ENCODE measurements at regions not wholly inside any gene's neighbourhood (a gene's known extent, or its start where the extent isn't known, plus 50 kb on each side); places are given as distances from the start of the nearest gene placed in this dataset.
"Not testable (repeated sequence)": the region's sequence is repeated elsewhere in the genome, so short reads cannot be mapped to it uniquely, and the experiment has no call there.

DNA sequence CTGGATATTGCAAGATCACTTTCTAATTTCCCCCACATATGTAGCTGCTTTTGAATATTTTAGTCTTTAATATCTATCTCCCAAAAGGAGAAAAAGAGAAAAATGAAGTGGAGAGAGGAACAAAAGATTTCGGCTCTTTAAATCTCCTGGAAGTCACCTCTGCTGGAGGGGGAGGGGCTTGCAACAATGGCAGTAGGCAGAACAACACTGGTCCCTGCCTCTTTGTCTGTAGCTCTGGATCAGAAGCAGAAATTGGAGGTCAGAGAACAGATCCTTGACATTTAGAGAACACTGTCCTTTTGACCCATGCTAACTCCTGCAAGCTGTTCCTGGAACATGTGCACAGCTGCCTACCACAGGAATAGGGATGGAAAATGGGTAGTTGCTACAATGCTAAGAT is 86.7 kb upstream of the GPR12 start:
- H3K4me3 Mint-ChIP-seq (ENCODE audit: unreplicated experiment) = no peak overlapping the region
- peaks cover 7% of the 10 kb centered on the region for H3K4me1 Mint-ChIP-seq (ENCODE audit: low read depth, unreplicated experiment)
- TF ChIP-seq, protein P1, sequence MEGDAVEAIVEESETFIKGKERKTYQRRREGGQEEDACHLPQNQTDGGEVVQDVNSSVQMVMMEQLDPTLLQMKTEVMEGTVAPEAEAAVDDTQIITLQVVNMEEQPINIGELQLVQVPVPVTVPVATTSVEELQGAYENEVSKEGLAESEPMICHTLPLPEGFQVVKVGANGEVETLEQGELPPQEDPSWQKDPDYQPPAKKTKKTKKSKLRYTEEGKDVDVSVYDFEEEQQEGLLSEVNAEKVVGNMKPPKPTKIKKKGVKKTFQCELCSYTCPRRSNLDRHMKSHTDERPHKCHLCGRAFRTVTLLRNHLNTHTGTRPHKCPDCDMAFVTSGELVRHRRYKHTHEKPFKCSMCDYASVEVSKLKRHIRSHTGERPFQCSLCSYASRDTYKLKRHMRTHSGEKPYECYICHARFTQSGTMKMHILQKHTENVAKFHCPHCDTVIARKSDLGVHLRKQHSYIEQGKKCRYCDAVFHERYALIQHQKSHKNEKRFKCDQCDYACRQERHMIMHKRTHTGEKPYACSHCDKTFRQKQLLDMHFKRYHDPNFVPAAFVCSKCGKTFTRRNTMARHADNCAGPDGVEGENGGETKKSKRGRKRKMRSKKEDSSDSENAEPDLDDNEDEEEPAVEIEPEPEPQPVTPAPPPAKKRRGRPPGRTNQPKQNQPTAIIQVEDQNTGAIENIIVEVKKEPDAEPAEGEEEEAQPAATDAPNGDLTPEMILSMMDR (IDR thresholded peaks at IDR 0.05; ENCODE audit: partially characterized antibody, unreplicated experiment) = no peak
- H3K36me3 Mint-ChIP-seq (ENCODE audit: unreplicated experiment) = no peaks in the 10 kb centered on the region
- H3K27ac Mint-ChIP-seq (ENCODE audit: unreplicated experiment) = peak overlapping the region; percentile 44
- H3K9me3 Mint-ChIP-seq (ENCODE audit: unreplicated experiment) = peaks cover 1% of the 10 kb centered on the region
- no peak for DNase-seq
- H3K27me3 Mint-ChIP-seq (ENCODE audit: unreplicated experiment) = no peaks in the 10 kb centered on the region

DNA sequence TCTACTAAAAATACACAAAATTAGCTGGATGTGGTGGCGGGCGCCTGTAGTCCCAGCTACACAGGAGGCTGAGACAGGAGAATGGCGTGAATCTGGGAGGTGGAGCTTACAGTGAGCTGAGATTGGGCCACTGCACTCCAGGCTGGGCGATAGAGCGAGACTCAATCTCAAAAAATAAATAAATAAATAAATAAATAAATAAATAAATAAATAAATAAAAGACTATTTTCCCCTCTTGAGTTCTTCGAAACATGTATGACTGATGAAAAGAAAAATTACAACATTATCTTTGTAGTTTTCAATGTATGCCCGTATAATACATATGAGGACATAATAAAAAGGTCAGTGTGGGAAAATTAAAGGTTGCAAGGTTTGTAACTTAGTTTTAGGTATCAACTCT is 84.5 kb upstream of the GPR12 start:
- H3K36me3 Mint-ChIP-seq (ENCODE audit: unreplicated experiment); DNase-seq; H3K4me1 Mint-ChIP-seq (ENCODE audit: low read depth, unreplicated experiment); H3K4me3 Mint-ChIP-seq (ENCODE audit: unreplicated experiment); H3K9me3 Mint-ChIP-seq (ENCODE audit: unreplicated experiment); H3K27me3 Mint-ChIP-seq (ENCODE audit: unreplicated experiment); H3K27ac Mint-ChIP-seq (ENCODE audit: unreplicated experiment): not testable (repeated sequence)

GRCh38 chr13:26839682-26840081 is 79.1 kb upstream of the GPR12 start:
- Mint-ChIP-seq H3K9me3 (ENCODE audit: unreplicated experiment) (no peaks in the 10 kb centered on the region), H3K4me1 (ENCODE audit: low read depth, unreplicated experiment) (no peaks in the 10 kb centered on the region), H3K4me3 (ENCODE audit: unreplicated experiment) (no peak overlapping the region), H3K27ac (ENCODE audit: unreplicated experiment) (no peak overlapping the region), H3K27me3 (ENCODE audit: unreplicated experiment) (peaks cover 1% of the 10 kb centered on the region), H3K36me3 (ENCODE audit: unreplicated experiment) (peaks cover 5% of the 10 kb centered on the region)
- TF ChIP-seq, protein P1 (IDR thresholded peaks at IDR 0.05; ENCODE audit: partially characterized antibody, unreplicated experiment) = no peak
- DNase-seq = no peak

GRCh38 chr13:26838821-26839220 is 78.2 kb upstream of the GPR12 start:
- no peak overlapping the region for H3K27ac Mint-ChIP-seq (ENCODE audit: unreplicated experiment)
- H3K27me3 Mint-ChIP-seq (ENCODE audit: unreplicated experiment) = peaks cover 1% of the 10 kb centered on the region

GRCh38 chr13:26837997-26838396 is 77.4 kb upstream of the GPR12 start:
- TF ChIP-seq, protein P1 (IDR thresholded peaks at IDR 0.05; ENCODE audit: partially characterized antibody, unreplicated experiment) = no peak
- no peak overlapping the region for H3K27ac Mint-ChIP-seq (ENCODE audit: unreplicated experiment)
- no peaks in the 10 kb centered on the region for H3K4me1 Mint-ChIP-seq (ENCODE audit: low read depth, unreplicated experiment)
- no peak for DNase-seq
- H3K27me3 Mint-ChIP-seq (ENCODE audit: unreplicated experiment) = peaks cover 1% of the 10 kb centered on the region
- no peak overlapping the region for H3K4me3 Mint-ChIP-seq (ENCODE audit: unreplicated experiment)
- peaks cover 5% of the 10 kb centered on the region for H3K36me3 Mint-ChIP-seq (ENCODE audit: unreplicated experiment)
- H3K9me3 Mint-ChIP-seq (ENCODE audit: unreplicated experiment) = no peaks in the 10 kb centered on the region

More at GRCh38 chr13:26838821-26839220, 78.2 kb upstream of the GPR12 start:
- TF ChIP-seq, protein P1 (IDR thresholded peaks at IDR 0.05; ENCODE audit: partially characterized antibody, unreplicated experiment) = no peak
- H3K36me3 Mint-ChIP-seq (ENCODE audit: unreplicated experiment) = peaks cover 5% of the 10 kb centered on the region
- H3K9me3 Mint-ChIP-seq (ENCODE audit: unreplicated experiment) = no peaks in the 10 kb centered on the region
- no peaks in the 10 kb centered on the region for H3K4me1 Mint-ChIP-seq (ENCODE audit: low read depth, unreplicated experiment)
- H3K4me3 Mint-ChIP-seq (ENCODE audit: unreplicated experiment) = no peak overlapping the region
- DNase-seq = no peak

DNA sequence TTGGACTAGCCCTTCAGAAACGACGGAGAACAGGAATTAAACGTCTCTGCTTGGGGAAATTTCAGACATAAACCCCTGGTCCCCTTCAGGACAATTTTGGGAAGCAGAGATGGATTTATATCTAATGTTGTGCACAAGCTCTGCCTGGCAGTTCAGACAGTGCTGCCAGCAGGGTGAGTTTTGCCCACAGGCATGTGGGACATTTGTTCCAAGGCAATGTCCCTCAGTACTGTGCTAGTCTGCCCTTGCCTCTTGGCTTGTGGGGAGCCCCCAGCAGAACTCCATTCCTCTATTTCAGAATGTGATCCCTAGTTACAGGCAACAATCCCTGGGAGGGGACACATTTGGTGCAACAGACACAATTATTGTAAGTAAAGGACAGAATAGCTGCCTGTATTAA is 76.5 kb upstream of the GPR12 start:
- TF ChIP-seq, protein P1 (IDR thresholded peaks at IDR 0.05; ENCODE audit: partially characterized antibody, unreplicated experiment) = no peak
- no peak for DNase-seq
- Mint-ChIP-seq H3K4me3 (ENCODE audit: unreplicated experiment) (no peak overlapping the region), H3K27me3 (ENCODE audit: unreplicated experiment) (peaks cover 1% of the 10 kb centered on the region), H3K9me3 (ENCODE audit: unreplicated experiment) (no peaks in the 10 kb centered on the region), H3K4me1 (ENCODE audit: low read depth, unreplicated experiment) (no peaks in the 10 kb centered on the region), H3K27ac (ENCODE audit: unreplicated experiment) (no peak overlapping the region), H3K36me3 (ENCODE audit: unreplicated experiment) (peaks cover 5% of the 10 kb centered on the region)
